Neural cell (in vitro differentiated cells): ENCODE measurements at regions not wholly inside any gene's neighbourhood (a gene's known extent, or its start where the extent isn't known, plus 50 kb on each side); places are given as distances from the start of the nearest gene placed in this dataset.

ENCODE experiments used
- H2AFZ ChIP-seq: fragments of 200-600, 300-800 bp; sonication (generic), shearing (Covaris generic); 2 replicates; pipeline ENCODE4 v1.6.0; 2014; ENCODE audit warnings: low read depth, mild to moderate bottlenecking, antibody characterized with exemption, low read length, moderate library complexity
- H3F3A ChIP-seq: fragments of 200-600 bp; shearing (Covaris generic); 2 replicates; pipeline ENCODE4 v1.6.1; 2016; ENCODE audit warnings: mild to moderate bottlenecking, moderate library complexity, mixed read lengths, antibody characterized with exemption, low read length; ENCODE audit not compliant: insufficient read depth, poor library complexity, severe bottlenecking
- H3K27ac ChIP-seq: fragments of 200-600, 300-800 bp; sonication (generic), shearing (Covaris generic); 2 replicates; pipeline ENCODE4 v1.5.1; 2014; ENCODE audit warnings: mild to moderate bottlenecking, low read length, moderate library complexity
- H3K27me3 ChIP-seq: fragments of 300-800, 200-600 bp; sonication (generic), shearing (Covaris generic); 2 replicates; pipeline ENCODE4 v1.6.0; 2014; ENCODE audit warnings: mild to moderate bottlenecking, low read depth, low read length, moderate library complexity; ENCODE audit not compliant: insufficient read depth
- H3K36me3 ChIP-seq: fragments of 300-800, 200-600 bp; sonication (generic), shearing (Covaris generic); 2 replicates; pipeline ENCODE4 v1.5.1; 2014; ENCODE audit warnings: mild to moderate bottlenecking, antibody characterized with exemption, low read length, moderate library complexity; ENCODE audit not compliant: insufficient read depth
- H3K4me2 ChIP-seq: fragments of 300-800, 200-600 bp; sonication (generic), shearing (Covaris generic); 2 replicates; pipeline ENCODE4 v1.6.0; 2014; ENCODE audit warnings: mild to moderate bottlenecking, low read length
- H3K4me3 ChIP-seq: fragments of 300-800, 200-600 bp; sonication (generic), shearing (Covaris generic); 2 replicates; pipeline ENCODE4 v1.5.1; 2014; ENCODE audit warnings: mild to moderate bottlenecking, low read length, moderate library complexity
- H3K79me2 ChIP-seq: fragments of 200-600 bp; shearing (Covaris generic); replicated peaks from 2 replicates; pipeline ENCODE4 v1.6.0; 2014; ENCODE audit warnings: mild to moderate bottlenecking, low read length, moderate library complexity; ENCODE audit not compliant: insufficient read depth
- H3K9ac ChIP-seq: fragments of 300-800, 200-600 bp; sonication (generic), shearing (Covaris generic); 2 replicates; pipeline ENCODE4 v1.6.1; 2016; ENCODE audit warnings: mild to moderate bottlenecking, low read length, mixed read lengths
- H3K9me2 ChIP-seq: fragments of 200-600 bp; shearing (Covaris generic); 2 replicates; pipeline ENCODE4 v1.6.1; 2016; ENCODE audit warnings: mild to moderate bottlenecking, low read length, mixed read lengths; ENCODE audit not compliant: insufficient read depth
- H3K9me3 ChIP-seq: fragments of 200-600, 300-800 bp; sonication (generic), shearing (Covaris generic); 2 replicates; pipeline ENCODE4 v1.6.1; 2016; ENCODE audit warnings: mild to moderate bottlenecking, mixed run types, low read length, moderate library complexity, mixed read lengths
- H4K20me1 ChIP-seq: fragments of 200-600 bp; shearing (Covaris generic); 2 replicates; pipeline ENCODE4 v1.6.1; 2016; ENCODE audit warnings: mild to moderate bottlenecking, mixed run types; ENCODE audit not compliant: insufficient read depth
- CTCF ChIP-seq: fragments of 450-650 bp; IDR thresholded peaks from 2 replicates; pipeline ENCODE4 v1.5.1; 2014; ENCODE audit warnings: antibody characterized with exemption, mild to moderate bottlenecking, moderate library complexity; ENCODE audit not compliant: poor library complexity, severe bottlenecking
- EP300 ChIP-seq: fragments of 450-650 bp; conservative IDR thresholded peaks from 2 replicates; pipeline ENCODE4 v1.6.1; 2014; ENCODE audit warnings: antibody characterized with exemption, mild to moderate bottlenecking, moderate library complexity; ENCODE audit not compliant: poor library complexity, severe bottlenecking
- EZH2 ChIP-seq: fragments of 200-600, 300-800 bp; shearing (Covaris generic), sonication (generic); IDR thresholded peaks from 2 replicates; pipeline ENCODE4 v1.6.1; 2014; ENCODE audit warnings: antibody characterized with exemption, low read length, borderline replicate concordance, mild to moderate bottlenecking; ENCODE audit not compliant: insufficient read depth, poor library complexity, severe bottlenecking
- MXI1 ChIP-seq: fragments of 450-650 bp; conservative IDR thresholded peaks from 2 replicates; pipeline ENCODE4 v1.6.1; 2014; ENCODE audit warnings: antibody characterized with exemption, mild to moderate bottlenecking; ENCODE audit not compliant: poor library complexity, severe bottlenecking
- POLR2AphosphoS5 ChIP-seq: IDR thresholded peaks from 2 replicates; pipeline ENCODE4 v1.6.1; 2012
- RAD21 ChIP-seq: fragments of 450-650 bp; conservative IDR thresholded peaks from 2 replicates; pipeline ENCODE4 v1.6.1; 2014; ENCODE audit warnings: antibody characterized with exemption, mild to moderate bottlenecking, moderate library complexity
- REST ChIP-seq: IDR thresholded peaks from 2 replicates; pipeline ENCODE4 v1.6.1; 2012; ENCODE audit warnings: borderline replicate concordance
- SMC3 ChIP-seq: fragments of 450-650 bp; conservative IDR thresholded peaks from 2 replicates; pipeline ENCODE4 v1.6.1; 2014; ENCODE audit warnings: antibody characterized with exemption, mild to moderate bottlenecking, moderate library complexity; ENCODE audit not compliant: poor library complexity
- TAF1 ChIP-seq: IDR thresholded peaks from 2 replicates; pipeline ENCODE4 v1.6.1; 2012; ENCODE audit warnings: low read depth

- Histone ChIP-seq H3F3A (peaks cover 2% of the 10 kb centered on the region), H3K79me2 (no peaks in the 10 kb centered on the region), H3K9me2 (no peaks in the 10 kb centered on the region), H4K20me1 (no peaks in the 10 kb centered on the region), H3K4me2 (no peak overlapping the region), H3K27ac (peak overlapping the region; percentile 58), H3K27me3 (no peaks in the 10 kb centered on the region), H3K9ac (no peak overlapping the region), H2AFZ (no peak overlapping the region), H3K4me3 (no peak overlapping the region), H3K9me3 (no peaks in the 10 kb centered on the region), H3K36me3 (no peaks in the 10 kb centered on the region)
- TF ChIP-seq SMC3 (no peak), RAD21 (no peak), EZH2 (no peak), POLR2AphosphoS5 (peak; percentile 55), CTCF (no peak), EP300 (peak; percentile 88), TAF1 (no peak), REST (peak; percentile 91), MXI1 (no peak)
Measured at GRCh38 chr4:149166365-149166764, 649.3 kb downstream of the IQCM start.

GRCh38 chr4:149164282-149164681, 651.4 kb downstream of the IQCM start:
- Histone ChIP-seq H3K36me3 (no peaks in the 10 kb centered on the region), H3K79me2 (no peaks in the 10 kb centered on the region), H3K9ac (no peak overlapping the region), H3K4me2 (no peak overlapping the region), H3F3A (peaks cover 2% of the 10 kb centered on the region), H3K27ac (no peak overlapping the region), H4K20me1 (no peaks in the 10 kb centered on the region), H3K4me3 (no peak overlapping the region), H2AFZ (no peak overlapping the region), H3K9me2 (no peaks in the 10 kb centered on the region), H3K27me3 (no peaks in the 10 kb centered on the region), H3K9me3 (no peaks in the 10 kb centered on the region)
- no peak for TF ChIP-seq MXI1

- Histone ChIP-seq H3K79me2 (no peaks in the 10 kb centered on the region), H2AFZ (no peak overlapping the region), H3K4me3 (no peak overlapping the region), H3K9ac (no peak overlapping the region), H3K27ac (no peak overlapping the region), H3K36me3 (no peaks in the 10 kb centered on the region), H3K9me3 (no peaks in the 10 kb centered on the region), H3K4me2 (no peak overlapping the region), H3K27me3 (no peaks in the 10 kb centered on the region), H3F3A (no peaks in the 10 kb centered on the region), H4K20me1 (no peaks in the 10 kb centered on the region), H3K9me2 (no peaks in the 10 kb centered on the region)
- TF ChIP-seq CTCF (no peak), EZH2 (no peak), MXI1 (no peak), REST (no peak), TAF1 (no peak), POLR2AphosphoS5 (no peak), RAD21 (no peak), SMC3 (no peak), EP300 (no peak)
Measured at GRCh38 chr4:149161247-149161646, 654.4 kb downstream of the IQCM start.
